K562 (cell line): ENCODE measurements at regions not wholly inside any gene's neighbourhood (a gene's known extent, or its start where the extent isn't known, plus 50 kb on each side); places are given as distances from the start of the nearest gene placed in this dataset.

Experiments
- ATAC-seq: fragments of 200-7000 bp; cut with Tn5 transposase; 3 replicates; pipeline ENCODE4 v1.9.1; 2020; ENCODE audit warnings: moderate library complexity
- BruUV-seq: library from RNA; stranded (reverse); fragments of 400-500 nt; replicated peaks from 2 replicates; lab custom pipeline; 2021; lab: Mats Ljungman, UMichigan
- CTCF ChIA-PET: fragments of 300-600 bp; formaldehyde crosslinking; extraction: SDS; loops from one replicate; lab custom pipeline; 2021; ENCODE audit warnings: low intra/inter-chr PET ratio; lab: Yijun Ruan, JAX
- POLR2A ChIA-PET: fragments of 300-600, 350-650 bp; sonication (Branson Sonifier 250); formaldehyde crosslinking; extraction: SDS; loops from one replicate; lab custom pipeline; 2021; ENCODE audit warnings: antibody characterized with exemption, inconsistent platforms; lab: Yijun Ruan, JAX
- DNase-seq, 4 experiments: peaks; one replicate each; pipeline versions ENCODE4 v3.0.0 to v3.0.0-alpha.2; 2011 to 2018; ENCODE audit warnings: low spot score in 3 of 4, mixed read lengths in 3 of 4; ENCODE audit errors: extremely low read depth in 1 of 4
- FAIRE-seq: peaks from 2 replicates; lab custom pipeline; 2011; peaks lifted over from hg19 to GRCh38; lab: Jason Lieb, UNC
- H2AFZ ChIP-seq: 2 replicates; pipeline ENCODE4 v1.6.0; 2011; ENCODE audit warnings: low read depth, low read length, control low read depth, inconsistent platforms
- H3K27ac ChIP-seq: fragments of 200-600 bp; 3 replicates; pipeline ENCODE4 v1.8.0; 2011; ENCODE audit warnings: low read depth, mild to moderate bottlenecking, control low read depth, inconsistent platforms, low read length, moderate library complexity, mixed read lengths; ENCODE audit errors: extremely low read depth
- H3K27me3 ChIP-seq, 2 experiments: fragments of 300-600 bp in 1 of 2; 2 replicates in 1 of 2; 3 replicates in 1 of 2; pipeline versions ENCODE4 v1.6.0 to v1.8.0; 2011; ENCODE audit warnings: inconsistent platforms in 2 of 2, low read length in 2 of 2, mild to moderate bottlenecking in 1 of 2, mixed read lengths in 1 of 2, moderate library complexity in 1 of 2; ENCODE audit not compliant: control insufficient read depth in 2 of 2, insufficient read depth in 2 of 2
- H3K36me3 ChIP-seq: fragments of 300-600 bp; 3 replicates; pipeline ENCODE4 v1.8.0; 2011; ENCODE audit warnings: mild to moderate bottlenecking, low read length, inconsistent platforms; ENCODE audit not compliant: control insufficient read depth, insufficient read depth
- H3K4me1 ChIP-seq, 2 experiments: fragments of 200-600 bp in 1 of 2; replicated peaks in 1 of 2; 2 replicates in 1 of 2; 3 replicates in 1 of 2; pipeline versions ENCODE4 v1.5.1 to v1.8.0; 2011; ENCODE audit warnings: inconsistent platforms in 2 of 2, low read length in 2 of 2, mild to moderate bottlenecking in 1 of 2, mixed read lengths in 1 of 2, moderate library complexity in 1 of 2; ENCODE audit not compliant: control insufficient read depth in 2 of 2, insufficient read depth in 2 of 2
- H3K4me2 ChIP-seq: 2 replicates; pipeline ENCODE4 v1.6.1; 2011; ENCODE audit warnings: low read length, control low read depth, inconsistent platforms, mixed read lengths; ENCODE audit not compliant: insufficient read depth
- H3K4me3 ChIP-seq: fragments of 200-600 bp; sonication (generic), shearing (Covaris generic); 2 replicates; pipeline ENCODE4 v1.5.1; 2016; ENCODE audit warnings: control low read depth, inconsistent platforms
- H3K79me2 ChIP-seq: fragments of 200-600 bp; 3 replicates; pipeline ENCODE4 v1.8.0; 2011; ENCODE audit warnings: low read length, inconsistent platforms; ENCODE audit not compliant: control insufficient read depth, insufficient read depth
- H3K9ac ChIP-seq, 2 experiments: 2 replicates each; pipeline versions ENCODE4 v1.6.0 to v1.6.1; 2011; ENCODE audit warnings: low read depth in 2 of 2, low read length in 2 of 2, control low read depth in 1 of 2, inconsistent platforms in 1 of 2, mild to moderate bottlenecking in 1 of 2, mixed read lengths in 1 of 2; ENCODE audit not compliant: insufficient read depth in 1 of 2
- H3K9me1 ChIP-seq: one replicate; pipeline ENCODE4 v1.6.0; 2011; ENCODE audit warnings: inconsistent platforms, mild to moderate bottlenecking, low read length, moderate library complexity; ENCODE audit not compliant: control insufficient read depth, insufficient read depth
- H3K9me3 ChIP-seq: replicated peaks from 2 replicates; pipeline ENCODE4 v1.5.1; 2011; ENCODE audit warnings: low read depth, low read length, inconsistent platforms; ENCODE audit not compliant: control insufficient read depth, insufficient read depth
- H4K20me1 ChIP-seq: replicated peaks from 2 replicates; pipeline ENCODE4 v1.6.1; 2011; ENCODE audit warnings: low read length, inconsistent platforms, mixed read lengths; ENCODE audit not compliant: control insufficient read depth, insufficient read depth
- CHD4 ChIP-seq: fragments of 200-600 bp; sonication (generic); IDR thresholded peaks from 3 replicates; pipeline ENCODE4 v1.6.1; 2012; ENCODE audit warnings: low read depth, mild to moderate bottlenecking, mixed read lengths, low read length, inconsistent platforms; ENCODE audit not compliant: insufficient read depth, insufficient replicate concordance, poor library complexity, severe bottlenecking
- TGIF2 ChIP-seq: sonication (generic); formaldehyde crosslinking; IDR thresholded peaks from 2 replicates; pipeline ENCODE4 v1.8.1; 2022; ENCODE audit warnings: mild to moderate bottlenecking, missing genetic modification reagents, moderate library complexity
- WGBS: fragments of 100-300 bp; shearing (Covaris generic); methylation state at CpG from one replicate; pipeline ENCODE4 v1.1.6; 2016; ENCODE audit warnings: low coverage, mixed read lengths; ENCODE audit not compliant: insufficient coverage; ENCODE audit errors: missing lambda C conversion rate; 5-methylcytosine and 5-hydroxymethylcytosine counted together
- in situ Hi-C: fragments of 300-500 bp; cut with MboI; formaldehyde crosslinking; loops from 4 replicates; pipeline ENCODE4 v1.15.0; 2018; ENCODE audit warnings: inconsistent platforms, mixed read lengths
- intact Hi-C: fragments of 100-400 bp; cut with micrococcal nuclease; formaldehyde crosslinking; loops from 2 replicates; pipeline ENCODE4 v1.14.2; 2022
- TF ChIP-seq, protein P1 (sequence below): fragments of 250-450 bp; sonication (Bioruptor Pico); IDR thresholded peaks from 2 replicates; pipeline ENCODE4 v1.4.0; 2020
- TF ChIP-seq, protein P2 (sequence below), 2 experiments: fragments of 450-650 bp; IDR thresholded peaks; 2 replicates each; pipeline ENCODE4 v1.6.1; 2016; ENCODE audit warnings: mild to moderate bottlenecking in 2 of 2, borderline replicate concordance in 1 of 2, low read depth in 1 of 2, moderate library complexity in 1 of 2

DNA sequence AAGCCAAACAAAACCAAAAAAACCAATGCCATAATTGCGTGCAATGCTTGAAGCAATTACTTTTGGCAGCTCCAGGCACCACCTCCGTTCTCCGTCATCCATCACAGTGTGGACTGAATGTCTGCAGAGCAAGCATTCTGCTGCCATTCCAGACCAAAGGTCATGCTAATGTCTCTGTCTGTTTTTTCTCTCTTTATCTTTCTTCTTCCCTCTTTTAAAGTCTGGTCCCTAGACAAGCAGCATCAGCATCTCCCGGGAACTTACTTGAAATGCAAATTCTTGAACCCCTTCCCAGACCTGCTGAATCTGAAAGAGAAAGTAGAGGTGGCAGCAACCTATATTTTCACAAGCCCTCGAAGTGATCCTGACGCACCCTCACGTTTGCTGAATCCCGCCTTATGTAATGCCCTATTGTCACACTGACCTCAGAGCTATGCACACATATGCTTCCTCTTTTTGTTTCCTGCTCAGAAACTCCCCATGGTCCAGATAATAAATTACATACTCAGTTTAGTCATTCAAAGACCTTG lies 297.3 kb upstream of the PROK2 start (continued):
- TF ChIP-seq, protein P1, sequence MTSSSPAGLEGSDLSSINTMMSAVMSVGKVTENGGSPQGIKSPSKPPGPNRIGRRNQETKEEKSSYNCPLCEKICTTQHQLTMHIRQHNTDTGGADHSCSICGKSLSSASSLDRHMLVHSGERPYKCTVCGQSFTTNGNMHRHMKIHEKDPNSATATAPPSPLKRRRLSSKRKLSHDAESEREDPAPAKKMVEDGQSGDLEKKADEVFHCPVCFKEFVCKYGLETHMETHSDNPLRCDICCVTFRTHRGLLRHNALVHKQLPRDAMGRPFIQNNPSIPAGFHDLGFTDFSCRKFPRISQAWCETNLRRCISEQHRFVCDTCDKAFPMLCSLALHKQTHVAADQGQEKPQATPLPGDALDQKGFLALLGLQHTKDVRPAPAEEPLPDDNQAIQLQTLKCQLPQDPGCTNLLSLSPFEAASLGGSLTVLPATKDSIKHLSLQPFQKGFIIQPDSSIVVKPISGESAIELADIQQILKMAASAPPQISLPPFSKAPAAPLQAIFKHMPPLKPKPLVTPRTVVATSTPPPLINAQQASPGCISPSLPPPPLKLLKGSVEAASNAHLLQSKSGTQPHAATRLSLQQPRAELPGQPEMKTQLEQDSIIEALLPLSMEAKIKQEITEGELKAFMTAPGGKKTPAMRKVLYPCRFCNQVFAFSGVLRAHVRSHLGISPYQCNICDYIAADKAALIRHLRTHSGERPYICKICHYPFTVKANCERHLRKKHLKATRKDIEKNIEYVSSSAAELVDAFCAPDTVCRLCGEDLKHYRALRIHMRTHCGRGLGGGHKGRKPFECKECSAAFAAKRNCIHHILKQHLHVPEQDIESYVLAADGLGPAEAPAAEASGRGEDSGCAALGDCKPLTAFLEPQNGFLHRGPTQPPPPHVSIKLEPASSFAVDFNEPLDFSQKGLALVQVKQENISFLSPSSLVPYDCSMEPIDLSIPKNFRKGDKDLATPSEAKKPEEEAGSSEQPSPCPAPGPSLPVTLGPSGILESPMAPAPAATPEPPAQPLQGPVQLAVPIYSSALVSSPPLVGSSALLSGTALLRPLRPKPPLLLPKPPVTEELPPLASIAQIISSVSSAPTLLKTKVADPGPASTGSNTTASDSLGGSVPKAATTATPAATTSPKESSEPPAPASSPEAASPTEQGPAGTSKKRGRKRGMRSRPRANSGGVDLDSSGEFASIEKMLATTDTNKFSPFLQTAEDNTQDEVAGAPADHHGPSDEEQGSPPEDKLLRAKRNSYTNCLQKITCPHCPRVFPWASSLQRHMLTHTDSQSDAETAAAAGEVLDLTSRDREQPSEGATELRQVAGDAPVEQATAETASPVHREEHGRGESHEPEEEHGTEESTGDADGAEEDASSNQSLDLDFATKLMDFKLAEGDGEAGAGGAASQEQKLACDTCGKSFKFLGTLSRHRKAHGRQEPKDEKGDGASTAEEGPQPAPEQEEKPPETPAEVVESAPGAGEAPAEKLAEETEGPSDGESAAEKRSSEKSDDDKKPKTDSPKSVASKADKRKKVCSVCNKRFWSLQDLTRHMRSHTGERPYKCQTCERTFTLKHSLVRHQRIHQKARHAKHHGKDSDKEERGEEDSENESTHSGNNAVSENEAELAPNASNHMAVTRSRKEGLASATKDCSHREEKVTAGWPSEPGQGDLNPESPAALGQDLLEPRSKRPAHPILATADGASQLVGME: no peak

DNA sequence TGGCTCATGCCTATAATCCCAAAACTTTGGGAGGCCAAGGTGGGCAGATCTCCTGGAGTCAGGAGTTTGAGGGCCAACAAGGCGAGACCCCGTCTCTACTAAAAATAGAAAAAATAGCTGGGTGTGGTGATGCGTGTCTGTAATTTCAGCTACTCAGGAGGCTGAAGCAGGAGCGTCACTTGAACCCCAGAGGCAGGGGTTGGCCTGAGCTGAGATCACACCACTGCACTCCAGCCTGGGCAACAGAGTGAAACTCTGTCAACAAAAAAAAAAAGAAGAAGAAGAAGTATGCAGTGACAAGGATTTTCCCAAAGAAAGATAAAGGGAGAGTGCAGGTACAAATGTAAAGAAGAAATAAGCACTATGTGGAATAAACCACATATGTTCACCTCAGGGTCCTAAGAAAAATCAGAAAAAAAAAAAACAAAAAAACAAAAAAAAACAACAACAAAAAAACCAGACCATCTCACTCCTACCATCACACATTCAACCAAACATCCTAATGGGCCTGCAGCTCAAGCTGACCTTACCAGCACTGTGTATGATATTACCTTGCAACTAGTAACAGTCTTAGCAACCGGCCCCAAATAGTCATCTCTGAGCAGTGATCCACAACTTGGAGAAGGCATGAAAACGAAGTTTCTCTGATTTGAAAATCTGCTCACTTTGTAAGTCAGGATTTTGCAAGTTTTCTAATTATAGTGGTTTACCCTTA lies 296.7 kb upstream of the PROK2 start:
- 71% methylated on average over 6 of the region's 6 CpGs for WGBS
- TF ChIP-seq, protein P2, sequence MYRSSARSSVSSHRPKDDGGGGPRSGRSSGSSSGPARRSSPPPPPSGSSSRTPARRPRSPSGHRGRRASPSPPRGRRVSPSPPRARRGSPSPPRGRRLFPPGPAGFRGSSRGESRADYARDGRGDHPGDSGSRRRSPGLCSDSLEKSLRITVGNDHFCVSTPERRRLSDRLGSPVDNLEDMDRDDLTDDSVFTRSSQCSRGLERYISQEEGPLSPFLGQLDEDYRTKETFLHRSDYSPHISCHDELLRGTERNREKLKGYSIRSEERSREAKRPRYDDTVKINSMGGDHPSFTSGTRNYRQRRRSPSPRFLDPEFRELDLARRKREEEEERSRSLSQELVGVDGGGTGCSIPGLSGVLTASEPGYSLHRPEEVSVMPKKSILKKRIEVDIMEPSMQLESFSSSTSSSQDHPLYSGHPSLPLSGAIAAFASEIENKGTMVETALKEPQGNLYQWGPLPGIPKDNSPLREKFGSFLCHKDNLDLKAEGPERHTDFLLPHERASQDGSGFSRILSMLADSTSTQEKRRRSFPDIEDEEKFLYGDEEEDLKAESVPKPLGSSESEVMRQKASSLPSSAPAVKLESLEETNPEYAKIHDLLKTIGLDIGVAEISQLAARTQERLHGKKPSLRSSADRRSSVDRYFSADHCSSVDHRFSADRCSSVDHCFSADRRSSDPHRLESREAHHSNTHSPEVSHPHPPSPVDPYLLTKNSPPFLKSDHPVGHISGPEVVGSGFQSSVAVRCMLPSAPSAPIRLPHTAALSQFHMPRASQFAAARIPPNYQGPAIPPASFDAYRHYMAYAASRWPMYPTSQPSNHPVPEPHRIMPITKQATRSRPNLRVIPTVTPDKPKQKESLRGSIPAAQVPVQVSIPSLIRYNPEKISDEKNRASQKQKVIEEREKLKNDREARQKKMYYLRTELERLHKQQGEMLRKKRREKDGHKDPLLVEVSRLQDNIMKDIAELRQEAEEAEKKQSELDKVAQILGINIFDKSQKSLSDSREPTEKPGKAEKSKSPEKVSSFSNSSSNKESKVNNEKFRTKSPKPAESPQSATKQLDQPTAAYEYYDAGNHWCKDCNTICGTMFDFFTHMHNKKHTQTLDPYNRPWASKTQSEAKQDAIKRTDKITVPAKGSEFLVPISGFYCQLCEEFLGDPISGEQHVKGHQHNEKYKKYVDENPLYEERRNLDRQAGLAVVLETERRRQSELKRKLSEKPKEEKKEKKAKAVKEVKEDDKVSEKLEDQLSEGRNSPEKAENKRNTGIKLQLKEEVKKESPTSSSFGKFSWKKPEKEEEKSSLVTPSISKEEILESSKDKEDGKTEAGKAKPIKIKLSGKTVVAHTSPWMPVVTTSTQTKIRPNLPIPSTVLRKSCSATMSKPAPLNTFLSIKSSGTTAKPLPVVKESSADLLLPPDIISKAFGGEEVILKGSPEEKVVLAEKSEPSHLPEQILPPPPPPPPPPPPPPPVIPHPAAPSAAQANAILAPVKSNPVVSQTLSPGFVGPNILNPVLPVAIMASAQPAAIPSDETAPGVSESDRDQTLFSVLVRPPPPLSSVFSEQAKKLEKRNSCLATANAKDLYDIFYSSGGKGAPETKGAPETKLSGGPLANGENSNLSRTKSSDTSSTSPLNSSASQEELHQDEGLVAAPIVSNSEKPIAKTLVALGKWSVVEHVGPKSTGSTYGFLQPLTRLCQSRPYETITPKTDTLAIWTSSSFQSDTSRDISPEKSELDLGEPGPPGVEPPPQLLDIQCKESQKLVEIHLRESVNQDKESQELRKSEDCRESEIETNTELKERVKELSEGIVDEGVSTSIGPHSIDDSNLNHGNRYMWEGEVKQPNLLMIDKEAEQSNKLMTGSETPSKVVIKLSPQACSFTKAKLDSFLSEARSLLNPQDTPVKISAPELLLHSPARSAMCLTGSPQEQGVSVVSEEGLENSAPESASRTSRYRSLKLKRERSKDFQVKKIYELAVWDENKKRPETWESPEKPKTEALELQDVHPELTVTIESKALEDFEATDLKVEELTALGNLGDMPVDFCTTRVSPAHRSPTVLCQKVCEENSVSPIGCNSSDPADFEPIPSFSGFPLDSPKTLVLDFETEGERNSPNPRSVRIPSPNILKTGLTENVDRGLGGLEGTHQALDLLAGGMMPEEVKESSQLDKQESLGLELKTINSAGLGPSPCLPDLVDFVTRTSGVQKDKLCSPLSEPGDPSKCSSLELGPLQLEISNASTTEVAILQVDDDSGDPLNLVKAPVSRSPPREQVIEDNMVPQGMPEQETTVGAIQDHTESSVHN (IDR thresholded peaks at IDR 0.05; ENCODE audit: borderline replicate concordance in 1 of 2, low read depth in 1 of 2): no peak
- TF ChIP-seq TGIF2 (no peak), CHD4 (no peak)

More for the DNA sequence above, 296.7 kb upstream of the PROK2 start:
- Histone ChIP-seq H3K4me3 (no peak overlapping the region), H3K27me3 (no peaks in the 10 kb centered on the region), H3K4me2 (no peak overlapping the region), H3K79me2 (no peaks in the 10 kb centered on the region), H3K9me1 (no peaks in the 10 kb centered on the region), H2AFZ (no peak overlapping the region), H3K9me3 (no peaks in the 10 kb centered on the region), H3K9ac (no peak overlapping the region), H3K27ac (no peak overlapping the region), H4K20me1 (no peaks in the 10 kb centered on the region), H3K4me1 (peaks cover 18 to 40% of the 10 kb centered on the region in 2 experiments), H3K36me3 (no peaks in the 10 kb centered on the region)
- ATAC-seq (no peak), DNase-seq (no peak), FAIRE-seq (no peak)
- POLR2A ChIA-PET: no interaction called here
- no TSS peak for BruUV-seq
- intact Hi-C loops (loop anchor here (10.0 kb wide), 2 partner anchors 77 to 127 kb away; no protein-coding TSS in a partner anchor), in situ Hi-C loops (no loop called here)
- CTCF ChIA-PET: no interaction called here
